Choroid plexus epithelial cell (primary cell): ENCODE measurements at regions not wholly inside any gene's neighbourhood (a gene's known extent, or its start where the extent isn't known, plus 50 kb on each side); places are given as distances from the start of the nearest gene placed in this dataset.

ENCODE experiments used
- DNase-seq: peaks from one replicate; pipeline ENCODE4 v3.0.0-alpha.2; 2010; ENCODE audit warnings: low read depth
- H3K4me3 ChIP-seq: 2 replicates; pipeline ENCODE4 v1.5.1; 2011; ENCODE audit warnings: low read depth, mild to moderate bottlenecking, control low read depth, low read length, moderate library complexity
- TF ChIP-seq, protein P1 (sequence below): conservative IDR thresholded peaks from 2 replicates; pipeline ENCODE4 v1.5.1; 2011; ENCODE audit warnings: low read depth, mild to moderate bottlenecking, control low read depth, inconsistent platforms, low read length, moderate library complexity

DNA sequence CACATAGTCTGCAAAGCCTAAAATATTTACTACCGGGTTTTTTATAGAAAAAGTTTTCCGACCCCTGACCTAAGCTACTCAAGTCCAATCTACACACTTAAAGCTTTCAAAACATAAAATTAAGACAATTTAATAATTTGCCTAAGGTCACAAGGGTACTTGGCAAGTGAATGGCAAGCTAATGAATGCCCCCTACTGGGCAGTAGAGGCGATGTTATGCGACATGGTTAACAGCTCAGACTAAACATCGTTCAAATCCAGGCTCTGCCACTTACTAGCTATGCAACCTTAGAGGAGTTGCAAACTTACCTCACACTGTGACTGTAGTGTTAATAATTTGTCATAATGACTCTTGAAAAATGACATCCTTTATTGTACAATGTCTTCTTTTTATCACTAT is 317.2 kb upstream of the NFIA start:
- TF ChIP-seq, protein P1, sequence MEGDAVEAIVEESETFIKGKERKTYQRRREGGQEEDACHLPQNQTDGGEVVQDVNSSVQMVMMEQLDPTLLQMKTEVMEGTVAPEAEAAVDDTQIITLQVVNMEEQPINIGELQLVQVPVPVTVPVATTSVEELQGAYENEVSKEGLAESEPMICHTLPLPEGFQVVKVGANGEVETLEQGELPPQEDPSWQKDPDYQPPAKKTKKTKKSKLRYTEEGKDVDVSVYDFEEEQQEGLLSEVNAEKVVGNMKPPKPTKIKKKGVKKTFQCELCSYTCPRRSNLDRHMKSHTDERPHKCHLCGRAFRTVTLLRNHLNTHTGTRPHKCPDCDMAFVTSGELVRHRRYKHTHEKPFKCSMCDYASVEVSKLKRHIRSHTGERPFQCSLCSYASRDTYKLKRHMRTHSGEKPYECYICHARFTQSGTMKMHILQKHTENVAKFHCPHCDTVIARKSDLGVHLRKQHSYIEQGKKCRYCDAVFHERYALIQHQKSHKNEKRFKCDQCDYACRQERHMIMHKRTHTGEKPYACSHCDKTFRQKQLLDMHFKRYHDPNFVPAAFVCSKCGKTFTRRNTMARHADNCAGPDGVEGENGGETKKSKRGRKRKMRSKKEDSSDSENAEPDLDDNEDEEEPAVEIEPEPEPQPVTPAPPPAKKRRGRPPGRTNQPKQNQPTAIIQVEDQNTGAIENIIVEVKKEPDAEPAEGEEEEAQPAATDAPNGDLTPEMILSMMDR = peak; percentile 82
- no peak overlapping the region for H3K4me3 ChIP-seq
- DNase-seq = peak; percentile 79

DNA sequence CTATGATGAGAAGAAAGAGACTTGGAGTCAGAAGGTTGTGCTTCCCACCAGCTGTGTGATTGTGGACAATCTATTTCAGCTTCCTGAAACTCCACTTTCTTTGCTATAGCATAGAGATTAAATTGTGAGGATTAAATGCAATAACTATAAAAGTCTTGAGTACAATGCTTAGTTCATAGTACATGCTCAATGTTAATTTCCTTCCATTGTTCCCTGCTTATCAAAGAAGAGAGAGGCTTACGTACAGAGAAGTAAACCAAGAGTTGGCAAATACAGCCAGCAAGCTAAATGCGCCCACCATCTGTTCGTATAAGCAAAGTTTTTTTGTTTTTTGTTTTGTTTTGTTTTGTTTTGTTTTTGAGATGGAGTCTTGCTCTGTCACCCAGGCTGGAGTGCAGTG is 317.9 kb upstream of the NFIA start:
- no peak for DNase-seq
- H3K4me3 ChIP-seq = no peak overlapping the region
- TF ChIP-seq, protein P1 = no peak

DNA sequence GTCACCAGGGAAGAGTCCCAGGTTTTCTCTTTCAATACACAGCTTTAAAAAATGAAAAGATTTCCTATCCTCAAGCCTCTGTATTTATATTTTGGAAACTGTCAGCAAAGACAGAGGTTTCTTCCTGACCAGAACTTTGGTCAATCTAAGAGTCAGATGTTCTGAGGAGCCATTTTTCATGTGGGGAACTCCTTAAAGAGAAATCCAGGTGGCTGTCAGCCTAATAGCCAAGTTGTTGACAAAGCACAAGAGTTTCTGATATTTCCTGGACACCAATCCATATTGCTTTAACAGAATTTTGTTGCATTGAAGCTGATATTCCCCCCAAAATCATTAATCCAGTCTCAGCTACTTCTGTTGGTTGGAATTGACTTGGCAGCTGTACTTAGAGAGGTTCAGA is 318.6 kb upstream of the NFIA start:
- TF ChIP-seq, protein P1 = no peak
- no peak overlapping the region for H3K4me3 ChIP-seq
- no peak for DNase-seq

DNA sequence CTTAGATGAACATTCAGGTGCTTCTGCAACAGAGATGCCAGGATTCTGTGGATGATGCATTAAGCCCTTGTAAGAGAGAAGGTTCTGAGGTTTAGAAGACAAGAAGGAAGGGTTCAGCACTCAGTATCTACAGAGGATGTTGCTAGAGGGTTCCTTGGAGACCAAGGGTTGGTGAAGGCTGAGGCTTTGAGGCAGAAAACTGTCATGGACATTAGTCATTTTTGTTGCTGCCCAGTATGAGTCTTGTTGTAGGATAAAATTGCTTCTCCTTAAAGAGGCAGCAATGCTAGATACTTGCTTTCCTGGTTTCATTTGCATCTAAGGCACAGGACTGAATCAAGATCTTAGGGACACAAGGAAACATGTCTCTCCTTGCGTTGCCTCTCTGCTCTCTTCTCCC is 319.4 kb upstream of the NFIA start:
- TF ChIP-seq, protein P1 = no peak
- H3K4me3 ChIP-seq = no peak overlapping the region
- peak; percentile 21 for DNase-seq

DNA sequence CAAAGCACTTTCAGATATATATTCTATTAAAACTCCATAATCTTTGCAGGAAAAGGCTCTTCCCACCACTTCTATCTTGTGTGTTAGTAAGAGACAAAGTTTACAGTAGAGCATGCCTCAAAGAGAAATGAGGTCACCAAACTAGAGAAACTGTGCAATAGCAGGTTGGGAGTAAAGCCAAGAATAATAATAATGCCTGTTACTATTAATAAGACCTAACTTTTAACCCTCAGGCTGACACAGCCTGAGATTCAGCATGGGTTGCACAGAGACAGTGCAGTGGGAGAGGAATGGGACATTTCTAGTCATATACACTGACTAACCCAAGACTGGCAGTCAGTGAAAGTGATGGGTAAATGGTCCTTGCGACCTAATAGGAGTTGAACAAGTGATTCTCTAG is 320.2 kb upstream of the NFIA start:
- H3K4me3 ChIP-seq = no peak overlapping the region
- peak; percentile 92 for DNase-seq
- TF ChIP-seq, protein P1 = no peak

DNA sequence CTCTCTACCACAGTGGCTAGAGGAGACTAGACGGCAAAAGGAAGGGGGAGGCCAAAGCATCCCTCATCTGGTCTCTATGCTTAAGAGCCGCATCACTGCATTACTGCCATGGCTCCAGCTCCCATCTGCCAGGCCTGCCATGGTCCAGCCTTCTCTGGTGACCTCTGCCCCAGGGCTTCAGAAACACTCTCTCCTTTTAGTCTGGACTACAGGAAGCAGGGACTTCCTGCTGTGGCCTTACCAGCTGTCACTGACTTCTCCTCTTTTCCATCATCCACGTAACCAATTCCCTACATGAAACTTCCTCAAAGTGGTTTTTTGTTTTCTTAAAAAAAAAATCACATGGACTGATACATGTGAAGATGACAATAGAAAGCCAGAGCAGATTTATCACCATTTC is 323.1 kb upstream of the NFIA start:
- no peak overlapping the region for H3K4me3 ChIP-seq
- no peak for DNase-seq
- TF ChIP-seq, protein P1 = no peak

DNA sequence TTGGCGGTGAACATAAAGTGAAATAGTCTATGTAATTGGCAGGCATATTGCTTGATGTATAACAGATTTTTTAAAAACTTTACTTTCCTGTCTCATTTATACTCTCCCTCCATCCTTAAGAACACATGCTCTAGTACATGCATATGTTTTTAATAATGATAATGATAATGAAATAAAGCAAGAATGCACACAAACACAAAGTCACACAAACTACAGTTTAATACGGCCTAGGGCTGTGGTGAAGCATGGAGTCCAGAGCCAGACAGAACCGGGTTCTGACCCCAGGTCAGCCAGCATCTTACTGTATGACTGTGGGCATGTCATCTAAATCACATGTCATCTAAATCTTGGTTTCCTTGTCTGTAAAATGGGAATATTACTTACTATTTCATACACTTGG is 324.9 kb upstream of the NFIA start:
- DNase-seq = no peak
- no peak overlapping the region for H3K4me3 ChIP-seq
- TF ChIP-seq, protein P1 = no peak
